DND-41 (cell line): ENCODE measurements at regions not wholly inside any gene's neighbourhood (a gene's known extent, or its start where the extent isn't known, plus 50 kb on each side); places are given as distances from the start of the nearest gene placed in this dataset.

Source experiments
- ATAC-seq: fragments of 200-7000 bp; cut with Tn5 transposase; 3 replicates; pipeline ENCODE4 v1.9.1; 2021; ENCODE audit warnings: low read depth; ENCODE audit not compliant: insufficient read depth
- DNase-seq: peaks from one replicate; pipeline ENCODE4 v3.0.0-alpha.2; 2020
- H2AFZ ChIP-seq: 2 replicates; pipeline ENCODE4 v1.6.0; 2012; ENCODE audit warnings: low read depth, low read length
- H3K27ac ChIP-seq: 2 replicates; pipeline ENCODE4 v1.5.1; 2012; ENCODE audit warnings: low read length, inconsistent platforms
- H3K27me3 ChIP-seq: fragments of 200-600 bp; sonication (generic); 2 replicates; pipeline ENCODE4 v1.6.0; 2012; ENCODE audit warnings: low read length, mild to moderate bottlenecking, inconsistent platforms; ENCODE audit not compliant: insufficient read depth, poor library complexity
- H3K36me3 ChIP-seq: 2 replicates; pipeline ENCODE4 v1.5.1; 2012; ENCODE audit warnings: low read length, inconsistent platforms; ENCODE audit not compliant: insufficient read depth
- H3K4me1 ChIP-seq: 2 replicates; pipeline ENCODE4 v1.5.1; 2012; ENCODE audit warnings: mild to moderate bottlenecking, low read length; ENCODE audit not compliant: insufficient read depth
- H3K4me2 ChIP-seq: 2 replicates; pipeline ENCODE4 v1.6.0; 2012; ENCODE audit warnings: mild to moderate bottlenecking, moderate library complexity, low read length, inconsistent platforms; ENCODE audit not compliant: insufficient read depth
- H3K4me3 ChIP-seq, 2 experiments: fragments of 200-600 bp in 1 of 2; shearing (Covaris generic) in 1 of 2; 2 replicates each; pipeline ENCODE4 v1.5.1; 2012 to 2016; ENCODE audit warnings: inconsistent platforms in 2 of 2, low read length in 2 of 2, mild to moderate bottlenecking in 2 of 2, low read depth in 1 of 2, moderate library complexity in 1 of 2
- H3K79me2 ChIP-seq: 2 replicates; pipeline ENCODE4 v1.6.0; 2012; ENCODE audit warnings: low read length, inconsistent platforms; ENCODE audit not compliant: insufficient read depth
- H3K9ac ChIP-seq: 2 replicates; pipeline ENCODE4 v1.6.0; 2012; ENCODE audit warnings: low read depth, mild to moderate bottlenecking, inconsistent platforms, low read length, moderate library complexity
- H3K9me3 ChIP-seq: 2 replicates; pipeline ENCODE4 v1.5.1; 2012; ENCODE audit warnings: low read length, moderate library complexity, mild to moderate bottlenecking, inconsistent platforms; ENCODE audit not compliant: insufficient read depth, severe bottlenecking
- H4K20me1 ChIP-seq: 2 replicates; pipeline ENCODE4 v1.6.0; 2012; ENCODE audit warnings: low read length; ENCODE audit not compliant: insufficient read depth
- CTCF ChIP-seq: IDR thresholded peaks from 2 replicates; pipeline ENCODE4 v1.5.1; 2012; ENCODE audit warnings: borderline replicate concordance, low read length, moderate library complexity, mild to moderate bottlenecking; ENCODE audit not compliant: poor library complexity, severe bottlenecking; ENCODE audit errors: extremely low read depth
- EZH2 ChIP-seq: IDR thresholded peaks from 3 replicates; pipeline ENCODE4 v1.6.1; 2012; ENCODE audit warnings: borderline replicate concordance, low read depth, mild to moderate bottlenecking, moderate library complexity, low read length, inconsistent platforms; ENCODE audit not compliant: severe bottlenecking

- H2AFZ ChIP-seq, result no peak overlapping the region
- ATAC-seq (no peak), DNase-seq (no peak)
- no peak overlapping the region for H3K27ac ChIP-seq
- no peaks in the 10 kb centered on the region for H4K20me1 ChIP-seq
- H3K79me2 ChIP-seq, result no peaks in the 10 kb centered on the region
- no peak overlapping the region for H3K4me3 ChIP-seq
- TF ChIP-seq CTCF (no peak), EZH2 (no peak)
- H3K9me3 ChIP-seq, result no peaks in the 10 kb centered on the region
- no peak overlapping the region for H3K4me2 ChIP-seq
- no peaks in the 10 kb centered on the region for H3K4me1 ChIP-seq
- H3K27me3 ChIP-seq, result no peaks in the 10 kb centered on the region
- no peak overlapping the region for H3K9ac ChIP-seq
- no peaks in the 10 kb centered on the region for H3K36me3 ChIP-seq
Observed at GRCh38 chr7:32679192-32679591, 183.9 kb downstream of the AVL9 start.

GRCh38 chr7:32677593-32677992, 182.3 kb downstream of the AVL9 start:
- no peak overlapping the region for H3K4me2 ChIP-seq
- H3K9ac ChIP-seq, result no peak overlapping the region
- no peak overlapping the region for H3K27ac ChIP-seq
- H3K4me1 ChIP-seq, result no peaks in the 10 kb centered on the region
- no peak overlapping the region for H2AFZ ChIP-seq
- H3K79me2 ChIP-seq, result no peaks in the 10 kb centered on the region
- no peaks in the 10 kb centered on the region for H3K36me3 ChIP-seq
- H3K4me3 ChIP-seq, result no peak overlapping the region
- H3K27me3 ChIP-seq, result no peaks in the 10 kb centered on the region
- H3K9me3 ChIP-seq, result no peaks in the 10 kb centered on the region
- no peak for TF ChIP-seq CTCF
- no peak for TF ChIP-seq EZH2
- ATAC-seq (no peak), DNase-seq (no peak)
- H4K20me1 ChIP-seq, result no peaks in the 10 kb centered on the region

- no peaks in the 10 kb centered on the region for H3K4me1 ChIP-seq
- no peak for DNase-seq
- no peaks in the 10 kb centered on the region for H4K20me1 ChIP-seq
- H3K27ac ChIP-seq, result no peak overlapping the region
- no peak for ATAC-seq
- no peak overlapping the region for H3K4me2 ChIP-seq
- H3K27me3 ChIP-seq, result no peaks in the 10 kb centered on the region
- no peaks in the 10 kb centered on the region for H3K36me3 ChIP-seq
- no peak overlapping the region for H2AFZ ChIP-seq
- TF ChIP-seq EZH2 (no peak), CTCF (no peak)
- H3K4me3 ChIP-seq, result no peak overlapping the region
- H3K9me3 ChIP-seq, result no peaks in the 10 kb centered on the region
- H3K79me2 ChIP-seq, result no peaks in the 10 kb centered on the region
- no peak overlapping the region for H3K9ac ChIP-seq
Observed at GRCh38 chr7:32676249-32676941, 181.1 kb downstream of the AVL9 start.
